IPS DF 19.7 (cell line): ENCODE measurements at regions not wholly inside any gene's neighbourhood (a gene's known extent, or its start where the extent isn't known, plus 50 kb on each side); places are given as distances from the start of the nearest gene placed in this dataset.

Experiments
- DNase-seq: peaks from one replicate; pipeline ENCODE4 v3.0.0-alpha.2; 2013; ENCODE audit warnings: low read depth, low spot score

- DNase-seq: no peak
Observed at GRCh38 chr5:56482363-56482762, 249.2 kb upstream of the ANKRD55 start.

GRCh38 chr5:56481428-56482357 is 248.6 kb upstream of the ANKRD55 start:
- no peak for DNase-seq

- DNase-seq: no peak
Observed at GRCh38 chr5:56480705-56481427, 247.7 kb upstream of the ANKRD55 start.

- DNase-seq: no peak
Observed at GRCh38 chr5:56480078-56480704, 247.1 kb upstream of the ANKRD55 start.

- no peak for DNase-seq
Observed at GRCh38 chr5:56479696-56480077, 246.6 kb upstream of the ANKRD55 start.

- no peak for DNase-seq
Observed at GRCh38 chr5:56479126-56479525, 246.0 kb upstream of the ANKRD55 start.

- no peak for DNase-seq
Observed at GRCh38 chr5:56478062-56478461, 244.9 kb upstream of the ANKRD55 start.

GRCh38 chr5:56476487-56476856 is 243.3 kb upstream of the ANKRD55 start:
- DNase-seq: no peak

GRCh38 chr5:56475689-56476486 is 242.8 kb upstream of the ANKRD55 start:
- no peak for DNase-seq

- no peak for DNase-seq
Observed at GRCh38 chr5:56471707-56472106, 238.6 kb upstream of the ANKRD55 start.

GRCh38 chr5:56470007-56470406 is 236.9 kb upstream of the ANKRD55 start:
- no peak for DNase-seq

- DNase-seq: no peak
Observed at GRCh38 chr5:56468277-56468676, 235.1 kb upstream of the ANKRD55 start.

GRCh38 chr5:56467176-56467717 is 234.1 kb upstream of the ANKRD55 start:
- no peak for DNase-seq

- DNase-seq: no peak
Observed at GRCh38 chr5:56466136-56466816, 233.1 kb upstream of the ANKRD55 start.

- no peak for DNase-seq
Observed at GRCh38 chr5:56465769-56466135, 232.6 kb upstream of the ANKRD55 start.

GRCh38 chr5:56464935-56465768 is 232.0 kb upstream of the ANKRD55 start:
- no peak for DNase-seq

- no peak for DNase-seq
Observed at GRCh38 chr5:56463944-56464571, 230.9 kb upstream of the ANKRD55 start.

- DNase-seq: no peak
Observed at GRCh38 chr5:56461584-56461983, 228.5 kb upstream of the ANKRD55 start.

- DNase-seq: no peak
Observed at GRCh38 chr5:56460681-56461191, 227.6 kb upstream of the ANKRD55 start.
